ENCODE measurements at regions not wholly inside any gene's neighbourhood (a gene's known extent, or its start where the extent isn't known, plus 50 kb on each side); places are given as distances from the start of the nearest gene placed in this dataset.

- Histone ChIP-seq H3K9me3 (replicated peaks; ENCODE audit: insufficient read depth, low read length) (no peaks in the 10 kb centered on the region), H3K4me3 (ENCODE audit: low read length) (no peak overlapping the region), H3K9me2 (replicated peaks; ENCODE audit: insufficient read depth, low read length) (no peaks in the 10 kb centered on the region), H3K27ac (ENCODE audit: low read length) (no peak overlapping the region), H4K20me1 (ENCODE audit: insufficient read depth, low read length) (no peaks in the 10 kb centered on the region), H3K27me3 (replicated peaks; ENCODE audit: insufficient read depth, low read length) (no peaks in the 10 kb centered on the region), H3K79me2 (ENCODE audit: low read length) (no peaks in the 10 kb centered on the region), H3F3A (ENCODE audit: insufficient read depth, low read length) (no peaks in the 10 kb centered on the region), H3K4me1 (ENCODE audit: low read length) (no peaks in the 10 kb centered on the region), H3K9ac (ENCODE audit: low read length) (no peak overlapping the region), H3K4me2 (ENCODE audit: low read depth, low read length) (no peak overlapping the region), H2AFZ (ENCODE audit: low read length) (no peak overlapping the region), H3K36me3 (replicated peaks; ENCODE audit: insufficient read depth, low read length) (no peaks in the 10 kb centered on the region)
- DNase-seq: no peak
- TF ChIP-seq EZH2 (optimal IDR thresholded peaks at IDR 0.05; ENCODE audit: low read depth, low read length) (no peak), EZH2phosphoT487 (IDR thresholded peaks at IDR 0.05; ENCODE audit: low read length) (no peak)
- TF ChIP-seq, protein P1, sequence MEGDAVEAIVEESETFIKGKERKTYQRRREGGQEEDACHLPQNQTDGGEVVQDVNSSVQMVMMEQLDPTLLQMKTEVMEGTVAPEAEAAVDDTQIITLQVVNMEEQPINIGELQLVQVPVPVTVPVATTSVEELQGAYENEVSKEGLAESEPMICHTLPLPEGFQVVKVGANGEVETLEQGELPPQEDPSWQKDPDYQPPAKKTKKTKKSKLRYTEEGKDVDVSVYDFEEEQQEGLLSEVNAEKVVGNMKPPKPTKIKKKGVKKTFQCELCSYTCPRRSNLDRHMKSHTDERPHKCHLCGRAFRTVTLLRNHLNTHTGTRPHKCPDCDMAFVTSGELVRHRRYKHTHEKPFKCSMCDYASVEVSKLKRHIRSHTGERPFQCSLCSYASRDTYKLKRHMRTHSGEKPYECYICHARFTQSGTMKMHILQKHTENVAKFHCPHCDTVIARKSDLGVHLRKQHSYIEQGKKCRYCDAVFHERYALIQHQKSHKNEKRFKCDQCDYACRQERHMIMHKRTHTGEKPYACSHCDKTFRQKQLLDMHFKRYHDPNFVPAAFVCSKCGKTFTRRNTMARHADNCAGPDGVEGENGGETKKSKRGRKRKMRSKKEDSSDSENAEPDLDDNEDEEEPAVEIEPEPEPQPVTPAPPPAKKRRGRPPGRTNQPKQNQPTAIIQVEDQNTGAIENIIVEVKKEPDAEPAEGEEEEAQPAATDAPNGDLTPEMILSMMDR (IDR thresholded peaks at IDR 0.05; ENCODE audit: low read length): no peak
Observed at GRCh38 chr16:62974424-62974823, 938.2 kb upstream of the CDH8 start.

- Histone ChIP-seq H2AFZ (ENCODE audit: low read length) (no peak overlapping the region), H3F3A (ENCODE audit: insufficient read depth, low read length) (no peaks in the 10 kb centered on the region), H3K4me3 (ENCODE audit: low read length) (no peak overlapping the region), H3K4me2 (ENCODE audit: low read depth, low read length) (no peak overlapping the region), H3K9me3 (replicated peaks; ENCODE audit: insufficient read depth, low read length) (no peaks in the 10 kb centered on the region), H3K27me3 (replicated peaks; ENCODE audit: insufficient read depth, low read length) (no peaks in the 10 kb centered on the region), H3K4me1 (ENCODE audit: low read length) (no peaks in the 10 kb centered on the region), H3K9me2 (replicated peaks; ENCODE audit: insufficient read depth, low read length) (no peaks in the 10 kb centered on the region), H4K20me1 (ENCODE audit: insufficient read depth, low read length) (no peaks in the 10 kb centered on the region), H3K27ac (ENCODE audit: low read length) (no peak overlapping the region), H3K36me3 (replicated peaks; ENCODE audit: insufficient read depth, low read length) (no peaks in the 10 kb centered on the region), H3K9ac (ENCODE audit: low read length) (no peak overlapping the region), H3K79me2 (ENCODE audit: low read length) (no peaks in the 10 kb centered on the region)
- DNase-seq: no peak
- no peak for TF ChIP-seq EZH2 (optimal IDR thresholded peaks at IDR 0.05; ENCODE audit: low read depth, low read length)
- no peak for TF ChIP-seq EZH2phosphoT487 (IDR thresholded peaks at IDR 0.05; ENCODE audit: low read length)
- TF ChIP-seq, protein P1 (IDR thresholded peaks at IDR 0.05; ENCODE audit: low read length): no peak
Observed at GRCh38 chr16:62970851-62971250, 934.6 kb upstream of the CDH8 start.

- no peaks in the 10 kb centered on the region for H3K27me3 ChIP-seq (replicated peaks; ENCODE audit: insufficient read depth, low read length)
- H3K79me2 ChIP-seq (ENCODE audit: low read length): no peaks in the 10 kb centered on the region
- H3K9ac ChIP-seq (ENCODE audit: low read length): no peak overlapping the region
- no peak overlapping the region for H3K4me3 ChIP-seq (ENCODE audit: low read length)
- H3K36me3 ChIP-seq (replicated peaks; ENCODE audit: insufficient read depth, low read length): no peaks in the 10 kb centered on the region
- H3K9me2 ChIP-seq (replicated peaks; ENCODE audit: insufficient read depth, low read length): no peaks in the 10 kb centered on the region
- H3K4me2 ChIP-seq (ENCODE audit: low read depth, low read length): no peak overlapping the region
- TF ChIP-seq EZH2 (optimal IDR thresholded peaks at IDR 0.05; ENCODE audit: low read depth, low read length) (no peak), EZH2phosphoT487 (IDR thresholded peaks at IDR 0.05; ENCODE audit: low read length) (no peak)
- TF ChIP-seq, protein P1 (IDR thresholded peaks at IDR 0.05; ENCODE audit: low read length): no peak
- no peaks in the 10 kb centered on the region for H4K20me1 ChIP-seq (ENCODE audit: insufficient read depth, low read length)
- H2AFZ ChIP-seq (ENCODE audit: low read length): no peak overlapping the region
- no peaks in the 10 kb centered on the region for H3K9me3 ChIP-seq (replicated peaks; ENCODE audit: insufficient read depth, low read length)
- H3K4me1 ChIP-seq (ENCODE audit: low read length): no peaks in the 10 kb centered on the region
- DNase-seq: no peak
- H3K27ac ChIP-seq (ENCODE audit: low read length): no peak overlapping the region
- no peaks in the 10 kb centered on the region for H3F3A ChIP-seq (ENCODE audit: insufficient read depth, low read length)
Observed at GRCh38 chr16:62969711-62970318, 933.6 kb upstream of the CDH8 start.
